Ishikawa (cell line): ENCODE measurements at regions not wholly inside any gene's neighbourhood (a gene's known extent, or its start where the extent isn't known, plus 50 kb on each side); places are given as distances from the start of the nearest gene placed in this dataset.

Source experiments
- EP300 ChIP-seq: IDR thresholded peaks from 2 replicates; pipeline ENCODE4 v1.6.1; 2012; ENCODE audit warnings: borderline replicate concordance
- RAD21 ChIP-seq: IDR thresholded peaks from 2 replicates; pipeline ENCODE4 v1.6.1; 2012; ENCODE audit warnings: low read depth
- TCF12 ChIP-seq: IDR thresholded peaks from 2 replicates; pipeline ENCODE4 v1.6.1; 2012; ENCODE audit warnings: low read depth
- YY1 ChIP-seq: IDR thresholded peaks from 2 replicates; pipeline ENCODE4 v1.6.1; 2012; ENCODE audit warnings: low read depth

GRCh38 chr13:71374471-71375049 is 492.4 kb downstream of the DACH1 start:
- TF ChIP-seq TCF12, result no peak
- no peak for TF ChIP-seq YY1
- TF ChIP-seq EP300, result no peak
- TF ChIP-seq RAD21, result no peak
